ENCODE measurements at regions not wholly inside any gene's neighbourhood (a gene's known extent, or its start where the extent isn't known, plus 50 kb on each side); places are given as distances from the start of the nearest gene placed in this dataset.

GRCh38 chr3:28907616-28908015, 373.3 kb upstream of the RBMS3 start:
- CTCF ChIA-PET = no interaction called here
- DNase-seq (ENCODE audit: low read depth, low spot score) = no peak
- in situ Hi-C loops (cut with HindIII; ENCODE audit: low pct_unique_long_range_greater_than_20kb, low sequenced_read_pairs) = no loop called here

GRCh38 chr3:28912120-28912885, 368.6 kb upstream of the RBMS3 start:
- ATAC-seq (no peak), DNase-seq (ENCODE audit: low read depth, low spot score) (no peak)
- ChIA-PET POLR2A (no interaction called here), CTCF (no interaction called here)
- H3K9me3 ChIP-seq (ENCODE audit: control insufficient read depth, insufficient read depth, low read depth, low read length) = no peaks in the 10 kb centered on the region
- no peaks in the 10 kb centered on the region for H3K36me3 ChIP-seq (ENCODE audit: control insufficient read depth, insufficient read depth, low read length)
- intact Hi-C loops (cut with micrococcal nuclease; ENCODE audit: unreplicated experiment) (no loop called here), in situ Hi-C loops (cut with HindIII; ENCODE audit: low pct_unique_long_range_greater_than_20kb, low sequenced_read_pairs) (no loop called here)
- no peak overlapping the region for H3K4me3 ChIP-seq (ENCODE audit: low read depth in 2 of 2, low read length in 2 of 2)
- no TSS peak for BruUV-seq (replicated peaks)
- H3K27me3 ChIP-seq (ENCODE audit: control insufficient read depth, insufficient read depth, low read length) = no peaks in the 10 kb centered on the region
- no peak for TF ChIP-seq TCF7L2 (IDR thresholded peaks at IDR 0.05; ENCODE audit: low read depth, low read length)
- TF ChIP-seq, protein P1, sequence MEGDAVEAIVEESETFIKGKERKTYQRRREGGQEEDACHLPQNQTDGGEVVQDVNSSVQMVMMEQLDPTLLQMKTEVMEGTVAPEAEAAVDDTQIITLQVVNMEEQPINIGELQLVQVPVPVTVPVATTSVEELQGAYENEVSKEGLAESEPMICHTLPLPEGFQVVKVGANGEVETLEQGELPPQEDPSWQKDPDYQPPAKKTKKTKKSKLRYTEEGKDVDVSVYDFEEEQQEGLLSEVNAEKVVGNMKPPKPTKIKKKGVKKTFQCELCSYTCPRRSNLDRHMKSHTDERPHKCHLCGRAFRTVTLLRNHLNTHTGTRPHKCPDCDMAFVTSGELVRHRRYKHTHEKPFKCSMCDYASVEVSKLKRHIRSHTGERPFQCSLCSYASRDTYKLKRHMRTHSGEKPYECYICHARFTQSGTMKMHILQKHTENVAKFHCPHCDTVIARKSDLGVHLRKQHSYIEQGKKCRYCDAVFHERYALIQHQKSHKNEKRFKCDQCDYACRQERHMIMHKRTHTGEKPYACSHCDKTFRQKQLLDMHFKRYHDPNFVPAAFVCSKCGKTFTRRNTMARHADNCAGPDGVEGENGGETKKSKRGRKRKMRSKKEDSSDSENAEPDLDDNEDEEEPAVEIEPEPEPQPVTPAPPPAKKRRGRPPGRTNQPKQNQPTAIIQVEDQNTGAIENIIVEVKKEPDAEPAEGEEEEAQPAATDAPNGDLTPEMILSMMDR (IDR thresholded peaks at IDR 0.05) = no peak
- TF ChIP-seq SIN3A (IDR thresholded peaks at IDR 0.05; ENCODE audit: borderline replicate concordance, insufficient read depth, low read depth, low read length) = no peak
- TF ChIP-seq POLR2AphosphoS5 (IDR thresholded peaks at IDR 0.05; ENCODE audit: low read depth, low read length) = no peak
- no peak for TF ChIP-seq REST (IDR thresholded peaks at IDR 0.05; ENCODE audit: insufficient read depth in 1 of 2, low read depth in 2 of 2, low read length in 1 of 2)
- H3K27ac ChIP-seq (ENCODE audit: low read length) = no peak overlapping the region
- H3K4me1 ChIP-seq (ENCODE audit: control insufficient read depth, insufficient read depth, low read length) = no peaks in the 10 kb centered on the region

More at GRCh38 chr3:28907616-28908015, 373.3 kb upstream of the RBMS3 start:
- no peaks in the 10 kb centered on the region for H3K4me1 ChIP-seq (ENCODE audit: control insufficient read depth, insufficient read depth, low read length)
- no peak for TF ChIP-seq TCF7L2 (IDR thresholded peaks at IDR 0.05; ENCODE audit: low read depth, low read length)
- no peak for TF ChIP-seq SIN3A (IDR thresholded peaks at IDR 0.05; ENCODE audit: borderline replicate concordance, insufficient read depth, low read depth, low read length)
- TF ChIP-seq, protein P1 (IDR thresholded peaks at IDR 0.05) = no peak
- no peak for TF ChIP-seq REST (IDR thresholded peaks at IDR 0.05; ENCODE audit: insufficient read depth in 1 of 2, low read depth in 2 of 2, low read length in 1 of 2)
- TF ChIP-seq POLR2AphosphoS5 (IDR thresholded peaks at IDR 0.05; ENCODE audit: low read depth, low read length) = no peak
- POLR2A ChIA-PET = no interaction called here
- H3K36me3 ChIP-seq (ENCODE audit: control insufficient read depth, insufficient read depth, low read length) = no peaks in the 10 kb centered on the region
- H3K27me3 ChIP-seq (ENCODE audit: control insufficient read depth, insufficient read depth, low read length) = no peaks in the 10 kb centered on the region
- intact Hi-C loops (cut with micrococcal nuclease; ENCODE audit: unreplicated experiment) = no loop called here
- no peak overlapping the region for H3K4me3 ChIP-seq (ENCODE audit: low read depth in 2 of 2, low read length in 2 of 2)
- H3K27ac ChIP-seq (ENCODE audit: low read length) = no peak overlapping the region
- no TSS peak for BruUV-seq (replicated peaks)
- ATAC-seq = no peak
- no peaks in the 10 kb centered on the region for H3K9me3 ChIP-seq (ENCODE audit: control insufficient read depth, insufficient read depth, low read depth, low read length)
